Stomach (tissue), 8 donors: ENCODE measurements at regions not wholly inside any gene's neighbourhood (a gene's known extent, or its start where the extent isn't known, plus 50 kb on each side); places are given as distances from the start of the nearest gene placed in this dataset.
A peak's percentile ranks its signal among the peaks of the same experiment; 100 is the strongest.

Experiments used
- DNase-seq, 2 donors: peaks; one replicate each; pipeline versions ENCODE4 v3.0.0 to v3.0.0-alpha.2; 2013 to 2019
- H3K27ac ChIP-seq, 5 donors: fragments of 200-600 bp in 4 of 5; sonication (generic) in 4 of 5; one replicate each; pipeline ENCODE4 v1.5.1; 2013 to 2019; ENCODE audit warnings: mild to moderate bottlenecking in 1 of 5, moderate library complexity in 1 of 5
- H3K27me3 ChIP-seq, 3 donors: fragments of 200-600 bp; sonication (generic); one replicate each; pipeline ENCODE4 v1.5.1; 2017 to 2019; ENCODE audit warnings: mixed run types in 1 of 3
- H3K36me3 ChIP-seq, 4 donors: fragments of 200-600 bp; sonication (generic); 1 replicate in 3 of 4; 2 replicates in 1 of 4; pipeline ENCODE4 v1.5.1; 2016 to 2019
- H3K4me1 ChIP-seq, 4 donors: fragments of 200-600 bp; sonication (generic); one replicate each; pipeline ENCODE4 v1.5.1; 2016 to 2019
- H3K4me3 ChIP-seq, 4 donors: fragments of 200-600 bp; sonication (generic) in 3 of 4; one replicate each; pipeline ENCODE4 v1.5.1; 2016 to 2019; ENCODE audit warnings: mild to moderate bottlenecking in 1 of 4
- H3K9me3 ChIP-seq, 4 donors: fragments of 200-600 bp; sonication (generic); one replicate each; pipeline ENCODE4 v1.5.1; 2016 to 2019
- CTCF ChIP-seq, 7 experiments: fragments of 450-650 bp in 4 of 7; fragments of 200-600 bp in 3 of 7; sonication (generic) in 3 of 7; IDR thresholded peaks; one replicate each; pipeline ENCODE4 v1.5.1; 2016 to 2019; ENCODE audit warnings: antibody characterized with exemption in 7 of 7, control low read depth in 2 of 7, mild to moderate bottlenecking in 1 of 7
- EP300 ChIP-seq: sonication (generic); formaldehyde crosslinking; IDR thresholded peaks from one replicate; pipeline ENCODE4 v1.6.1; 2017; ENCODE audit warnings: antibody characterized with exemption
- POLR2A ChIP-seq, 4 donors: fragments of 450-650 bp; IDR thresholded peaks; one replicate each; pipeline ENCODE4 v1.6.1; 2016; ENCODE audit warnings: antibody characterized with exemption in 4 of 4, control low read depth in 2 of 4, mild to moderate bottlenecking in 1 of 4, moderate library complexity in 1 of 4
- POLR2AphosphoS5 ChIP-seq, 3 donors: sonication (generic); formaldehyde crosslinking; IDR thresholded peaks; one replicate each; pipeline ENCODE4 v1.6.1; 2016; ENCODE audit warnings: antibody characterized with exemption in 3 of 3
- WGBS, 5 donors: extraction: QIAGEN DNeasy Blood & Tissue Kit in 3 of 5; methylation state at CpG; one replicate each; pipeline versions ENCODE4 v1.1.5 to v1.1.7; 2013 to 2018; 5-methylcytosine and 5-hydroxymethylcytosine counted together
- intact Hi-C: fragments of 100-400 bp; cut with DNase I; formaldehyde crosslinking; loops from one replicate; pipeline ENCODE4 v1.15.1; 2023; ENCODE audit warnings: low total_unique reads
- donor health status: healthy with polysubstance abuse.
- donor health status: Bipolar disorder and iron deficiency.
- donor health status: healthy.

GRCh38 chr12:107404981-107405380, 280.6 kb upstream of the PWP1 start:
- Histone ChIP-seq H3K4me3 (no peak overlapping the region), H3K27me3 (peaks cover 0 to 9% (median 0%) of the 10 kb centered on the region in 3 donors), H3K4me1 (no peaks in the 10 kb centered on the region), H3K27ac (no peak overlapping the region), H3K36me3 (no peaks in the 10 kb centered on the region), H3K9me3 (no peaks in the 10 kb centered on the region)
- intact Hi-C loops = no loop called here
- DNase-seq = peak in 1 of 2 donors; percentile 22
- WGBS, 5 donors = 50 to 77% (median 66%) methylated on average over 4 of the region's 4 CpGs
- no peak for TF ChIP-seq POLR2AphosphoS5 (IDR thresholded peaks at IDR 0.05)
- peak in 1 of 7 experiments; percentile 3 for TF ChIP-seq CTCF (IDR thresholded peaks at IDR 0.05)

- Histone ChIP-seq H3K36me3 (no peaks in the 10 kb centered on the region), H3K4me3 (no peak overlapping the region), H3K27me3 (peaks cover 0 to 9% (median 0%) of the 10 kb centered on the region in 3 donors), H3K4me1 (no peaks in the 10 kb centered on the region), H3K27ac (no peak overlapping the region), H3K9me3 (no peaks in the 10 kb centered on the region)
- intact Hi-C loops = no loop called here
- WGBS, 5 donors = 77 to 97% (median 87%) methylated on average over 7 of the region's 7 CpGs
- DNase-seq = peak in 1 of 2 donors; percentile 31
- no peak for TF ChIP-seq CTCF (IDR thresholded peaks at IDR 0.05)
- no peak for TF ChIP-seq POLR2A (IDR thresholded peaks at IDR 0.05)
- no peak for TF ChIP-seq EP300
- TF ChIP-seq POLR2AphosphoS5 (IDR thresholded peaks at IDR 0.05) = no peak
Observed at GRCh38 chr12:107405436-107405835, 280.2 kb upstream of the PWP1 start.

- Histone ChIP-seq H3K36me3 (no peaks in the 10 kb centered on the region), H3K9me3 (no peaks in the 10 kb centered on the region), H3K4me3 (no peak overlapping the region), H3K27ac (no peak overlapping the region), H3K4me1 (no peaks in the 10 kb centered on the region), H3K27me3 (peaks cover 0 to 9% (median 0%) of the 10 kb centered on the region in 3 donors)
- intact Hi-C loops = no loop called here
- DNase-seq = no peak
- 70 to 83% (median 79%) methylated on average over 4 to 5 of the region's 5 CpGs for WGBS, 5 donors
- TF ChIP-seq CTCF (IDR thresholded peaks at IDR 0.05) (no peak), EP300 (no peak), POLR2A (IDR thresholded peaks at IDR 0.05) (no peak), POLR2AphosphoS5 (IDR thresholded peaks at IDR 0.05) (no peak)
Observed at GRCh38 chr12:107406932-107407331, 278.7 kb upstream of the PWP1 start.

- intact Hi-C loops = no loop called here
- H3K4me1 ChIP-seq = no peaks in the 10 kb centered on the region
- H3K27me3 ChIP-seq = peaks cover 0 to 9% (median 0%) of the 10 kb centered on the region in 3 donors
- no peak overlapping the region for H3K27ac ChIP-seq
- DNase-seq = no peak
- H3K4me3 ChIP-seq = no peak overlapping the region
- H3K9me3 ChIP-seq = no peaks in the 10 kb centered on the region
- no peak for TF ChIP-seq POLR2AphosphoS5 (IDR thresholded peaks at IDR 0.05)
- TF ChIP-seq POLR2A (IDR thresholded peaks at IDR 0.05) = no peak
- WGBS, 5 donors = 84 to 91% (median 89%) methylated on average over 13 to 14 of the region's 14 CpGs
- H3K36me3 ChIP-seq = no peaks in the 10 kb centered on the region
Observed at GRCh38 chr12:107411792-107412535, 273.6 kb upstream of the PWP1 start.

GRCh38 chr12:107415071-107415470, 270.5 kb upstream of the PWP1 start:
- TF ChIP-seq EP300 (no peak), POLR2AphosphoS5 (IDR thresholded peaks at IDR 0.05) (no peak), POLR2A (IDR thresholded peaks at IDR 0.05) (no peak), CTCF (IDR thresholded peaks at IDR 0.05) (no peak)
- WGBS, 5 donors = 88 to 95% (median 89%) methylated on average over 7 of the region's 7 CpGs
- Histone ChIP-seq H3K9me3 (peaks cover 0 to 8% (median 0%) of the 10 kb centered on the region in 4 donors), H3K4me1 (no peaks in the 10 kb centered on the region), H3K27me3 (peaks cover 0 to 3% (median 0%) of the 10 kb centered on the region in 3 donors), H3K36me3 (no peaks in the 10 kb centered on the region), H3K27ac (no peak overlapping the region), H3K4me3 (no peak overlapping the region)
- no peak for DNase-seq
- intact Hi-C loops = no loop called here
